HL-60 (cell line): ENCODE measurements at regions not wholly inside any gene's neighbourhood (a gene's known extent, or its start where the extent isn't known, plus 50 kb on each side); places are given as distances from the start of the nearest gene placed in this dataset.

Source experiments
- CTCF ChIP-seq: IDR thresholded peaks from one replicate; pipeline ENCODE4 v1.5.1; 2011; ENCODE audit warnings: low read length, control low read depth, inconsistent platforms; ENCODE audit not compliant: insufficient read depth
- TF ChIP-seq, protein P1 (sequence below): IDR thresholded peaks from 2 replicates; pipeline ENCODE4 v1.6.1; 2012; ENCODE audit warnings: low read depth; ENCODE audit not compliant: insufficient replicate concordance

- TF ChIP-seq CTCF = no peak
- TF ChIP-seq, protein P1, sequence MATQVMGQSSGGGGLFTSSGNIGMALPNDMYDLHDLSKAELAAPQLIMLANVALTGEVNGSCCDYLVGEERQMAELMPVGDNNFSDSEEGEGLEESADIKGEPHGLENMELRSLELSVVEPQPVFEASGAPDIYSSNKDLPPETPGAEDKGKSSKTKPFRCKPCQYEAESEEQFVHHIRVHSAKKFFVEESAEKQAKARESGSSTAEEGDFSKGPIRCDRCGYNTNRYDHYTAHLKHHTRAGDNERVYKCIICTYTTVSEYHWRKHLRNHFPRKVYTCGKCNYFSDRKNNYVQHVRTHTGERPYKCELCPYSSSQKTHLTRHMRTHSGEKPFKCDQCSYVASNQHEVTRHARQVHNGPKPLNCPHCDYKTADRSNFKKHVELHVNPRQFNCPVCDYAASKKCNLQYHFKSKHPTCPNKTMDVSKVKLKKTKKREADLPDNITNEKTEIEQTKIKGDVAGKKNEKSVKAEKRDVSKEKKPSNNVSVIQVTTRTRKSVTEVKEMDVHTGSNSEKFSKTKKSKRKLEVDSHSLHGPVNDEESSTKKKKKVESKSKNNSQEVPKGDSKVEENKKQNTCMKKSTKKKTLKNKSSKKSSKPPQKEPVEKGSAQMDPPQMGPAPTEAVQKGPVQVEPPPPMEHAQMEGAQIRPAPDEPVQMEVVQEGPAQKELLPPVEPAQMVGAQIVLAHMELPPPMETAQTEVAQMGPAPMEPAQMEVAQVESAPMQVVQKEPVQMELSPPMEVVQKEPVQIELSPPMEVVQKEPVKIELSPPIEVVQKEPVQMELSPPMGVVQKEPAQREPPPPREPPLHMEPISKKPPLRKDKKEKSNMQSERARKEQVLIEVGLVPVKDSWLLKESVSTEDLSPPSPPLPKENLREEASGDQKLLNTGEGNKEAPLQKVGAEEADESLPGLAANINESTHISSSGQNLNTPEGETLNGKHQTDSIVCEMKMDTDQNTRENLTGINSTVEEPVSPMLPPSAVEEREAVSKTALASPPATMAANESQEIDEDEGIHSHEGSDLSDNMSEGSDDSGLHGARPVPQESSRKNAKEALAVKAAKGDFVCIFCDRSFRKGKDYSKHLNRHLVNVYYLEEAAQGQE = no peak
These were observed 396.7 kb upstream of the DAB1 start for GRCh38 chr1:57820356-57821095.
